GM12872 (cell line): ENCODE measurements at regions not wholly inside any gene's neighbourhood (a gene's known extent, or its start where the extent isn't known, plus 50 kb on each side); places are given as distances from the start of the nearest gene placed in this dataset.

ENCODE experiments used
- CTCF ChIP-seq: IDR thresholded peaks from 3 replicates; pipeline ENCODE4 v1.5.1; 2011; ENCODE audit warnings: low read depth, mild to moderate bottlenecking, low read length, moderate library complexity; ENCODE audit not compliant: insufficient read depth

GRCh38 chr16:10325783-10326543, 59.9 kb upstream of the ATF7IP2 start:
- TF ChIP-seq CTCF = no peak

- TF ChIP-seq CTCF = no peak
Measured at GRCh38 chr16:10326647-10327046, 59.2 kb upstream of the ATF7IP2 start.

GRCh38 chr16:10332241-10332640, 53.6 kb upstream of the ATF7IP2 start:
- TF ChIP-seq CTCF = no peak

GRCh38 chr16:10332775-10333174, 53.1 kb upstream of the ATF7IP2 start:
- TF ChIP-seq CTCF = no peak

GRCh38 chr16:10333321-10334032, 52.4 kb upstream of the ATF7IP2 start:
- no peak for TF ChIP-seq CTCF

GRCh38 chr16:10335681-10336080, 50.2 kb upstream of the ATF7IP2 start:
- no peak for TF ChIP-seq CTCF
